IMR-90 (cell line): ENCODE measurements at regions not wholly inside any gene's neighbourhood (a gene's known extent, or its start where the extent isn't known, plus 50 kb on each side); places are given as distances from the start of the nearest gene placed in this dataset.

Source experiments
- BHLHE40 ChIP-seq: fragments of 150-350 bp; IDR thresholded peaks from 2 replicates; pipeline ENCODE4 v1.6.1; 2016; ENCODE audit warnings: mild to moderate bottlenecking, low read depth, low read length
- CEBPB ChIP-seq: IDR thresholded peaks from 2 replicates; pipeline ENCODE4 v1.6.1; 2012; ENCODE audit warnings: low read depth, low read length, improper control_type of control experiment
- CHD1 ChIP-seq: IDR thresholded peaks from 2 replicates; pipeline ENCODE4 v1.6.1; 2012; ENCODE audit warnings: low read depth, low read length, improper control_type of control experiment
- MAFK ChIP-seq: IDR thresholded peaks from 2 replicates; pipeline ENCODE4 v1.6.1; 2012; ENCODE audit warnings: low read depth, low read length, improper control_type of control experiment
- MAZ ChIP-seq: IDR thresholded peaks from 2 replicates; pipeline ENCODE4 v1.6.1; 2012; ENCODE audit warnings: low read depth, mild to moderate bottlenecking, low read length, improper control_type of control experiment, moderate library complexity, borderline replicate concordance
- MXI1 ChIP-seq: IDR thresholded peaks from 2 replicates; pipeline ENCODE4 v1.6.1; 2012; ENCODE audit warnings: low read depth, mild to moderate bottlenecking, low read length, moderate library complexity, borderline replicate concordance
- NFE2L2 ChIP-seq: fragments of 150-350 bp; IDR thresholded peaks from 2 replicates; pipeline ENCODE4 v1.6.1; 2016; ENCODE audit warnings: low read depth, mild to moderate bottlenecking, low read length
- POLR2A ChIP-seq: IDR thresholded peaks from 2 replicates; pipeline ENCODE4 v1.6.1; 2012; ENCODE audit warnings: mild to moderate bottlenecking, low read depth, low read length
- RAD21 ChIP-seq: IDR thresholded peaks from 2 replicates; pipeline ENCODE4 v1.6.1; 2012; ENCODE audit warnings: low read length, improper control_type of control experiment
- RFX5 ChIP-seq: IDR thresholded peaks from 2 replicates; pipeline ENCODE4 v1.8.0; 2012; ENCODE audit warnings: low read depth, mild to moderate bottlenecking, low read length, moderate library complexity
- SMC3 ChIP-seq: fragments of 150-350 bp; IDR thresholded peaks from 2 replicates; pipeline ENCODE4 v1.6.1; 2016; ENCODE audit warnings: low read depth, mild to moderate bottlenecking, antibody characterized with exemption, low read length, moderate library complexity
- TF ChIP-seq, protein P1 (sequence below): conservative IDR thresholded peaks from 2 replicates; pipeline ENCODE4 v1.5.1; 2012; ENCODE audit warnings: mild to moderate bottlenecking, low read depth, low read length, improper control_type of control experiment
- TF ChIP-seq, protein P2 (sequence below): fragments of 150-350 bp; IDR thresholded peaks from 2 replicates; pipeline ENCODE4 v1.6.1; 2017; ENCODE audit warnings: mild to moderate bottlenecking, antibody characterized with exemption, low read length, low read depth
- TF ChIP-seq, protein P3 (sequence below): fragments of 150-350 bp; IDR thresholded peaks from 2 replicates; pipeline ENCODE4 v1.6.1; 2016; ENCODE audit warnings: low read depth, mild to moderate bottlenecking, low read length, moderate library complexity, borderline replicate concordance

DNA sequence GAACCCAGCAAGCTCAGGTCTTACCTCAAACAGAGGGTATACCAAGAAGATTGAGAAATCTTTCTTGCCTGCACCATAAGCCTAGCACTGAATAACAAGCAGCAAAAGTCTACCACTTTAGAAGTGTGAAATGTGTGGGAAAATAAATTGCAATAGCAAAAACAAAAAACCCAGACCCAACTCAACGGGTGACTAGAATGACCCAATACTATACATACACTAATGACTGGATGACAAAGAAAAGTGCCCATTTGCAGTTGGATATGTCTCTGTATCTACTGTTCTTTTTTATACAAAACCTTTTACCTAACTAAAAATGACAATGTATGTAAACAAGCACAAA, 950.6 kb downstream of the TRIB2 start:
- TF ChIP-seq, protein P1, sequence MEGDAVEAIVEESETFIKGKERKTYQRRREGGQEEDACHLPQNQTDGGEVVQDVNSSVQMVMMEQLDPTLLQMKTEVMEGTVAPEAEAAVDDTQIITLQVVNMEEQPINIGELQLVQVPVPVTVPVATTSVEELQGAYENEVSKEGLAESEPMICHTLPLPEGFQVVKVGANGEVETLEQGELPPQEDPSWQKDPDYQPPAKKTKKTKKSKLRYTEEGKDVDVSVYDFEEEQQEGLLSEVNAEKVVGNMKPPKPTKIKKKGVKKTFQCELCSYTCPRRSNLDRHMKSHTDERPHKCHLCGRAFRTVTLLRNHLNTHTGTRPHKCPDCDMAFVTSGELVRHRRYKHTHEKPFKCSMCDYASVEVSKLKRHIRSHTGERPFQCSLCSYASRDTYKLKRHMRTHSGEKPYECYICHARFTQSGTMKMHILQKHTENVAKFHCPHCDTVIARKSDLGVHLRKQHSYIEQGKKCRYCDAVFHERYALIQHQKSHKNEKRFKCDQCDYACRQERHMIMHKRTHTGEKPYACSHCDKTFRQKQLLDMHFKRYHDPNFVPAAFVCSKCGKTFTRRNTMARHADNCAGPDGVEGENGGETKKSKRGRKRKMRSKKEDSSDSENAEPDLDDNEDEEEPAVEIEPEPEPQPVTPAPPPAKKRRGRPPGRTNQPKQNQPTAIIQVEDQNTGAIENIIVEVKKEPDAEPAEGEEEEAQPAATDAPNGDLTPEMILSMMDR = no peak
- TF ChIP-seq MXI1 = no peak
- no peak for TF ChIP-seq POLR2A
- no peak for TF ChIP-seq RFX5
- TF ChIP-seq, protein P2, sequence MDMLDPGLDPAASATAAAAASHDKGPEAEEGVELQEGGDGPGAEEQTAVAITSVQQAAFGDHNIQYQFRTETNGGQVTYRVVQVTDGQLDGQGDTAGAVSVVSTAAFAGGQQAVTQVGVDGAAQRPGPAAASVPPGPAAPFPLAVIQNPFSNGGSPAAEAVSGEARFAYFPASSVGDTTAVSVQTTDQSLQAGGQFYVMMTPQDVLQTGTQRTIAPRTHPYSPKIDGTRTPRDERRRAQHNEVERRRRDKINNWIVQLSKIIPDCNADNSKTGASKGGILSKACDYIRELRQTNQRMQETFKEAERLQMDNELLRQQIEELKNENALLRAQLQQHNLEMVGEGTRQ = no peak
- no peak for TF ChIP-seq RAD21
- no peak for TF ChIP-seq CEBPB
- TF ChIP-seq MAZ = no peak
- no peak for TF ChIP-seq MAFK
- TF ChIP-seq CHD1 = no peak
- TF ChIP-seq, protein P3, sequence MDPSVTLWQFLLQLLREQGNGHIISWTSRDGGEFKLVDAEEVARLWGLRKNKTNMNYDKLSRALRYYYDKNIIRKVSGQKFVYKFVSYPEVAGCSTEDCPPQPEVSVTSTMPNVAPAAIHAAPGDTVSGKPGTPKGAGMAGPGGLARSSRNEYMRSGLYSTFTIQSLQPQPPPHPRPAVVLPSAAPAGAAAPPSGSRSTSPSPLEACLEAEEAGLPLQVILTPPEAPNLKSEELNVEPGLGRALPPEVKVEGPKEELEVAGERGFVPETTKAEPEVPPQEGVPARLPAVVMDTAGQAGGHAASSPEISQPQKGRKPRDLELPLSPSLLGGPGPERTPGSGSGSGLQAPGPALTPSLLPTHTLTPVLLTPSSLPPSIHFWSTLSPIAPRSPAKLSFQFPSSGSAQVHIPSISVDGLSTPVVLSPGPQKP = no peak
- no peak for TF ChIP-seq SMC3
- no peak for TF ChIP-seq BHLHE40
- TF ChIP-seq NFE2L2 = no peak
